Fibroblast of lung (primary cell): ENCODE measurements at regions not wholly inside any gene's neighbourhood (a gene's known extent, or its start where the extent isn't known, plus 50 kb on each side); places are given as distances from the start of the nearest gene placed in this dataset.

Experiments used
- DNase-seq, 2 donors: peaks; one replicate each; pipeline versions ENCODE4 v3.0.0 to v3.0.0-alpha.2; 2010; ENCODE audit warnings: low read depth in 2 of 2
- H2AFZ ChIP-seq: 2 replicates; pipeline ENCODE4 v1.5.1; 2012; ENCODE audit warnings: low read length, control low read depth, inconsistent platforms
- H3K27ac ChIP-seq: 2 replicates; pipeline ENCODE4 v1.5.1; 2011; ENCODE audit warnings: low read length, control low read depth; ENCODE audit not compliant: insufficient read depth
- H3K27me3 ChIP-seq: 2 replicates; pipeline ENCODE4 v1.5.1; 2011; ENCODE audit warnings: mild to moderate bottlenecking, low read length; ENCODE audit not compliant: control insufficient read depth, insufficient read depth
- H3K36me3 ChIP-seq: 2 replicates; pipeline ENCODE4 v1.5.1; 2011; ENCODE audit warnings: low read length; ENCODE audit not compliant: control insufficient read depth, insufficient read depth
- H3K4me1 ChIP-seq: 2 replicates; pipeline ENCODE4 v1.5.1; 2011; ENCODE audit warnings: low read length; ENCODE audit not compliant: control insufficient read depth, insufficient read depth; ENCODE audit errors: extremely low read depth
- H3K4me2 ChIP-seq: 2 replicates; pipeline ENCODE4 v1.5.1; 2011; ENCODE audit warnings: low read length, control low read depth; ENCODE audit not compliant: insufficient read depth; ENCODE audit errors: extremely low read depth
- H3K4me3 ChIP-seq, 4 experiments: fragments of 200-600 bp in 1 of 4; sonication (generic) in 1 of 4; replicated peaks in 1 of 4; 2 replicates each; pipeline ENCODE4 v1.5.1; 2011 to 2016; ENCODE audit warnings: low read length in 4 of 4, low read depth in 3 of 4, mild to moderate bottlenecking in 3 of 4, control low read depth in 2 of 4, inconsistent platforms in 1 of 4, mixed read lengths in 1 of 4; ENCODE audit not compliant: insufficient read depth in 1 of 4; ENCODE audit errors: control extremely low read depth in 1 of 4
- H3K79me2 ChIP-seq: 2 replicates; pipeline ENCODE4 v1.5.1; 2012; ENCODE audit warnings: mild to moderate bottlenecking, low read length, inconsistent platforms; ENCODE audit not compliant: control insufficient read depth, insufficient read depth
- H3K9ac ChIP-seq: 2 replicates; pipeline ENCODE4 v1.5.1; 2011; ENCODE audit warnings: mild to moderate bottlenecking, low read length, control low read depth; ENCODE audit not compliant: insufficient read depth
- H3K9me3 ChIP-seq: 2 replicates; pipeline ENCODE4 v1.5.1; 2012; ENCODE audit warnings: low read depth, low read length; ENCODE audit not compliant: control insufficient read depth, insufficient read depth
- H4K20me1 ChIP-seq: 2 replicates; pipeline ENCODE4 v1.5.1; 2011; ENCODE audit warnings: low read length; ENCODE audit not compliant: control insufficient read depth, insufficient read depth; ENCODE audit errors: extremely low read depth
- EZH2 ChIP-seq: IDR thresholded peaks from 2 replicates; pipeline ENCODE4 v1.5.1; 2012; ENCODE audit warnings: low read length, control low read depth, mild to moderate bottlenecking; ENCODE audit errors: missing control alignments
- TF ChIP-seq, protein P1 (sequence below), 2 donors: IDR thresholded peaks in 1 of 2; conservative IDR thresholded peaks in 1 of 2; 1 replicate in 1 of 2; 2 replicates in 1 of 2; pipeline ENCODE4 v1.5.1; 2011 to 2012; ENCODE audit warnings: low read length in 2 of 2, control low read depth in 1 of 2, inconsistent platforms in 1 of 2, low read depth in 1 of 2, mild to moderate bottlenecking in 1 of 2

DNA sequence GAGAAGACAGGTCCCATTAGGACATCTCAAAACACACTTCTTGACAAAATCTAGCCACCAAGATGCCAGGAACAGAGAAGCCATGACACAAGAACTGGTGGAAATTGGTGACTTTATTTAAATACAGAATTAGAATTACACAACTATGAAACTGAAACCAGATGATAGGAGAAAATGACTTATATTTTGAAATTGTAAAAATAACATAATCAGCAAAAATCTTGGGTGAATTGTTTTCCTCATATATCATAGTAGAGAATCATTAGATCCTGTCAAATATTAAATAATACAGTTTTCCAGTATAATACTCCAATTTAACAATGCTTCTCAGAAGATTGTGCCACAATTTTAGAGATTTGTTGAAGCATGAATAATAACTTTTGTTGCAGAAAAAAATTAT lies 81.5 kb upstream of the MROH9 start:
- no peak overlapping the region for H3K4me3 ChIP-seq
- H2AFZ ChIP-seq, result no peak overlapping the region
- H3K27ac ChIP-seq, result no peak overlapping the region
- no peak overlapping the region for H3K9ac ChIP-seq
- no peaks in the 10 kb centered on the region for H3K27me3 ChIP-seq
- no peaks in the 10 kb centered on the region for H3K9me3 ChIP-seq
- no peaks in the 10 kb centered on the region for H3K36me3 ChIP-seq
- no peaks in the 10 kb centered on the region for H3K79me2 ChIP-seq
- no peaks in the 10 kb centered on the region for H4K20me1 ChIP-seq
- no peaks in the 10 kb centered on the region for H3K4me1 ChIP-seq
- no peak overlapping the region for H3K4me2 ChIP-seq
- TF ChIP-seq EZH2, result no peak
- TF ChIP-seq, protein P1, sequence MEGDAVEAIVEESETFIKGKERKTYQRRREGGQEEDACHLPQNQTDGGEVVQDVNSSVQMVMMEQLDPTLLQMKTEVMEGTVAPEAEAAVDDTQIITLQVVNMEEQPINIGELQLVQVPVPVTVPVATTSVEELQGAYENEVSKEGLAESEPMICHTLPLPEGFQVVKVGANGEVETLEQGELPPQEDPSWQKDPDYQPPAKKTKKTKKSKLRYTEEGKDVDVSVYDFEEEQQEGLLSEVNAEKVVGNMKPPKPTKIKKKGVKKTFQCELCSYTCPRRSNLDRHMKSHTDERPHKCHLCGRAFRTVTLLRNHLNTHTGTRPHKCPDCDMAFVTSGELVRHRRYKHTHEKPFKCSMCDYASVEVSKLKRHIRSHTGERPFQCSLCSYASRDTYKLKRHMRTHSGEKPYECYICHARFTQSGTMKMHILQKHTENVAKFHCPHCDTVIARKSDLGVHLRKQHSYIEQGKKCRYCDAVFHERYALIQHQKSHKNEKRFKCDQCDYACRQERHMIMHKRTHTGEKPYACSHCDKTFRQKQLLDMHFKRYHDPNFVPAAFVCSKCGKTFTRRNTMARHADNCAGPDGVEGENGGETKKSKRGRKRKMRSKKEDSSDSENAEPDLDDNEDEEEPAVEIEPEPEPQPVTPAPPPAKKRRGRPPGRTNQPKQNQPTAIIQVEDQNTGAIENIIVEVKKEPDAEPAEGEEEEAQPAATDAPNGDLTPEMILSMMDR (conservative IDR thresholded peaks at IDR 0.05 in 1 of 2, IDR thresholded peaks at IDR 0.05 in 1 of 2; ENCODE audit: low read depth in 1 of 2, low read length in 2 of 2), result no peak
- no peak for DNase-seq

DNA sequence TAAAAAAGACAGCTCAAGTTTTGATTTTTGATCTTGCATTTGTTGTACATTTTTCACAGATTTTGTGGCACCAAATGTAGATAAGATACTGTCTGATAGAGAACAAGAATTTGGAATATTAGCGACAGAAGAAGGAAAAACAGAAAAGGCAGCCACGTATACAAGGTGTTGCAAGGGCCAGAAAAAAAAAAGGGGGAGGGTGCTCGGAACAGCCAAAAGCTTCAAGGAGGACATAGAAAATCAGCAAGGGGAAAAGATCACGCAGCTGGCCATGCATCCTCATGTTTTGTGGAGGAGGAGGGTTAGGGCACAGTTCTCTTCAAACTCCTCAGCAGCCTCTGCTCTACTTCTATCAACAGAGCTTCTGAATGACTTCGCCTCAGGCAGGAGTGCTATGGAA lies 80.7 kb upstream of the MROH9 start:
- Histone ChIP-seq H3K27ac (no peak overlapping the region), H3K9me3 (no peaks in the 10 kb centered on the region), H3K4me3 (no peak overlapping the region), H3K79me2 (no peaks in the 10 kb centered on the region), H2AFZ (no peak overlapping the region), H3K27me3 (no peaks in the 10 kb centered on the region), H3K9ac (no peak overlapping the region), H4K20me1 (no peaks in the 10 kb centered on the region), H3K4me2 (no peak overlapping the region), H3K4me1 (no peaks in the 10 kb centered on the region), H3K36me3 (no peaks in the 10 kb centered on the region)
- DNase-seq, result no peak
- TF ChIP-seq, protein P1 (conservative IDR thresholded peaks at IDR 0.05 in 1 of 2, IDR thresholded peaks at IDR 0.05 in 1 of 2; ENCODE audit: low read depth in 1 of 2, low read length in 2 of 2), result no peak
- TF ChIP-seq EZH2, result no peak

DNA sequence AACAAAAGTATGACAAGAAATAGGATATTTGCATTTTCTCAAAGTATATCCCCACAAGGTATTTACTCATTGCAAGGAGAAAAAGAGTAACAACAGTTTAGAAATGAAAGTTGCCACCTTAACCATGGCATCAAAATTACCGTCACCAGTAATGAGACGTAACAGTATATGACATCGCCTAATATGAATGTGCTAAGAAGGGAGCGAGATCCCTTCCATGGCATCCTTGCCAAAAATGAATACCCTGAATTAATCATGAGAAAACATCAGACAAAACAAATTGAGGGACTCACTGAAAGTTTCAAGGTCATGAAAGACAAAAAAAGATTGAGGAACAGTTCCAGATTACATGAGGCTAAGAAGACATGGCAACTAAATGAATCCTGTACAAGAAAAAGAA lies 78.9 kb upstream of the MROH9 start:
- Histone ChIP-seq H3K79me2 (no peaks in the 10 kb centered on the region), H3K4me2 (no peak overlapping the region), H3K4me1 (no peaks in the 10 kb centered on the region), H3K27ac (no peak overlapping the region), H4K20me1 (no peaks in the 10 kb centered on the region), H3K4me3 (no peak overlapping the region), H3K9me3 (no peaks in the 10 kb centered on the region), H2AFZ (no peak overlapping the region), H3K9ac (no peak overlapping the region), H3K27me3 (no peaks in the 10 kb centered on the region), H3K36me3 (no peaks in the 10 kb centered on the region)
- TF ChIP-seq, protein P1 (conservative IDR thresholded peaks at IDR 0.05 in 1 of 2, IDR thresholded peaks at IDR 0.05 in 1 of 2; ENCODE audit: low read depth in 1 of 2, low read length in 2 of 2), result no peak
- TF ChIP-seq EZH2, result no peak
- DNase-seq, result peak in 1 of 2 donors; percentile 32
